Mucosa of descending colon (tissue), 3 donors: ENCODE measurements at regions not wholly inside any gene's neighbourhood (a gene's known extent, or its start where the extent isn't known, plus 50 kb on each side); places are given as distances from the start of the nearest gene placed in this dataset.
A peak's percentile ranks its signal among the peaks of the same experiment; 100 is the strongest.

Experiments used
- ATAC-seq: fragments of 200-7000 bp; cut with Tn5 transposase; one replicate; pipeline ENCODE4 v1.9.1; 2020; ENCODE audit warnings: mild to moderate bottlenecking, moderate library complexity
- DNase-seq, 3 donors: peaks; one replicate each; pipeline ENCODE4 v3.0.0-alpha.2; 2020
- H3K36me3 ChIP-seq: fragments of 200-600 bp; one replicate; pipeline ENCODE4 v1.8.0; 2021; ENCODE audit warnings: low read depth, mild to moderate bottlenecking
- H3K4me1 ChIP-seq: fragments of 200-600 bp; one replicate; pipeline ENCODE4 v1.8.0; 2021; ENCODE audit warnings: low read depth, mild to moderate bottlenecking
- H3K4me3 ChIP-seq: fragments of 200-600 bp; one replicate; pipeline ENCODE4 v1.8.0; 2021; ENCODE audit warnings: mild to moderate bottlenecking
- H3K9me3 ChIP-seq: fragments of 200-600 bp; one replicate; pipeline ENCODE4 v1.8.0; 2021; ENCODE audit warnings: mild to moderate bottlenecking
- CTCF ChIP-seq: fragments of 200-600 bp; IDR thresholded peaks from one replicate; pipeline ENCODE4 v1.8.0; 2022; ENCODE audit warnings: antibody characterized with exemption, mild to moderate bottlenecking
- intact Hi-C, 2 donors: fragments of 100-400 bp; cut with DNase I in 1 of 2; cut with micrococcal nuclease in 1 of 2; formaldehyde crosslinking; loops; one replicate each; pipeline versions ENCODE4 v1.11.0 to v1.11.1; 2022; cut with DNase I, micrococcal nuclease
- donor health status: DM: no; HTN: no; CAD: no; lungs with moderate emphysema.
- donor health status: DM: no; HTN: no; CAD: no.
- donor health status: DM: no; HTN: yes; CAD: no.

DNA sequence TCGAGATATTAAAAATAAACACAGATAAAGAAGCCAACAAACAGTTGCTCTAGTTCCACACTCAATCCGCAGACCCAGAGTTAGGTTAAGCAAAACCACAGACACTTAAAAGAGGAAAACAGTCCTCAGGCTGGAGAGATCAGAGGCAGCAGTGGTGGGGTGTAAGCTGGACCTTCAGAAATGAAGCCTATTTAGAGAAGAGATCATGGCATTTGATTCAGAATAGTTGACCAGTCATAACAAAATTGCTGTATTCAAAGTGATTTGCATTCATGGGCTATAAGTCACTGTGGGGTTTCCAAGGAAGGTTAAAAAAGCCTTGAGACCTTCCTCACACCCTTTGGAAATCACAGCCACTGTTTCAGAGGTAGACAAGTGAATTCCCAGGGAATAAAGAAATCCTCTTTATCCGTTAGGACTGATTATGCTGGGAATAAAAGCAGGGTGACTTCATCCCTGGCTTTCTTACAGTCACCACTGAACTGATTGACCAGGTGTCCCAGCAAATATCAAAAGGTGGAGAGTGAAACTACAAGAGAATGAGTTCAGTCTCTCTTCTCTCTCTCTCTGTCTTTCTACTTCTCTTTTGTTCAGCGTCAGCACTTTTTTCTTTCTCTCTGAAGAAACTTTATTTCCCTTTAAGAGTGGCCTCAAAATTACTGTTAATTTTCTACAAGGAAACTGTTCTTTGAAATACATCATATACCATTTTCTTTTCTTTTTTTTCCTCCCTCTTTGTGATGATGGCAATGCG lies 171.8 kb upstream of the PIK3C3 start:
- intact Hi-C loops, result no loop called here
- DNase-seq (no peak), ATAC-seq (no peak)
- Histone ChIP-seq H3K36me3 (no peaks in the 10 kb centered on the region), H3K4me1 (no peaks in the 10 kb centered on the region), H3K9me3 (no peaks in the 10 kb centered on the region), H3K4me3 (no peak overlapping the region)
- TF ChIP-seq CTCF, result no peak

DNA sequence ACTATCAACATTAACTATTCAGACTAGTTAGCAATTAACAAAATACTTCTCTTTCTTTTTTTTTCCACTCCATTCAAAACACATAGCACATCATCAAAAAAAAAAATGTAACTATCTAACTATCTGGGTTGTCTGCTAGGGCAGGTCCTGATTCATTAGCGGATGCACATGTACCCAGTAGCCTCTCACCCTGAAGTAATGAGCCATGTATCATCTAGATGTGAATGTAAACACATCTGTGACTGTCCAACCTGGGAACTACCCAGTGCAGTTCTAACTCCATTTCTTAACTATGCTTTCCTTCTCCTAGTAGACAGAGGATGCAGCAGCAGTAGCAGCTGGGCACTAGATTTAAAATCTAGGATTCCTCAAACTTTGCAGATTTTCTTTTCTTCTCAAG lies 183.1 kb upstream of the PIK3C3 start:
- no peak for TF ChIP-seq CTCF
- no peak for ATAC-seq
- DNase-seq, result no peak

DNA sequence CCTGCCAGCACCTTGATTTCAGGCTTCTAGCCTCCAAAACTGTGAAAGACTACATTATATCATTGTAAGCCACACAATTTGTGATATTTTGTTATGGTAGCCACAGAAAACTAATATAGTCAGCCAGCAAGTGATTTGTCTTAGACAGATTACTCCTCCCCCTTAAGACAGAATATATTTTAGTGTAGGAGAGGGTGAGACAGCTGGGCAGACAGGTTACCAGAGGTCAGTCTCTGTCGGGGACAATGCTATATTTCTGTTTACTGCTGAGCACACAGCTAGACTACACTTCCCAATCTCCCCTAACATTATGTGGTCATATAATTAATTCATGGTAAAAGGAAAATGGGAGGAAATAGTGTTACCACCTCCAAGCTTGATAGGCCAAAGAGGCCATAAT lies 185.8 kb upstream of the PIK3C3 start:
- TF ChIP-seq CTCF, result no peak
- intact Hi-C loops, result no loop called here
- Histone ChIP-seq H3K4me1 (no peaks in the 10 kb centered on the region), H3K4me3 (no peak overlapping the region), H3K9me3 (no peaks in the 10 kb centered on the region), H3K36me3 (no peaks in the 10 kb centered on the region)
- DNase-seq (no peak), ATAC-seq (no peak)

More for the DNA sequence above, 183.1 kb upstream of the PIK3C3 start:
- no peaks in the 10 kb centered on the region for H3K9me3 ChIP-seq
- H3K36me3 ChIP-seq, result no peaks in the 10 kb centered on the region
- intact Hi-C loops, result no loop called here
- no peak overlapping the region for H3K4me3 ChIP-seq
- H3K4me1 ChIP-seq, result no peaks in the 10 kb centered on the region

DNA sequence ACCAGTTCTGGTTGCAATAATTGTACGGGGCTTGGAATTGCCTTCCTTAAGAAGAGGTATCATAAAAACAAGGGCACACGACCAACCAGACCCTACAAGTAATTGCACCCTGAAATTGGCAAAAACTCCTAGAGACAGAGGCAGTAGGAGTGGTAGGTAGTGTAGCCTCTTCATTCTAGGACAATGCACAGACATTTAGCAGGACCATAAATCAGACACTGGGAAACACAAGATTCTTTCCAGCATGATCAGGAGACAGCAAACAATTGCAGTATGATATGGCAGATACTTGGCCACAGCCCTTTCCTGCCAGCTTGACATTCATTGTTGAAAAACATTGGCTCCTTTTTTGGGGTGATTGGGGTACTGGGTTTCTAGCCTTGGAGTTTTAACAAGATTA lies 186.6 kb upstream of the PIK3C3 start:
- intact Hi-C loops, result no loop called here
- no peak for TF ChIP-seq CTCF
- Histone ChIP-seq H3K36me3 (no peaks in the 10 kb centered on the region), H3K9me3 (no peaks in the 10 kb centered on the region), H3K4me3 (no peak overlapping the region), H3K4me1 (no peaks in the 10 kb centered on the region)
- DNase-seq, result no peak
- ATAC-seq, result no peak

GRCh38 chr18:41767960-41768359 lies 187.1 kb upstream of the PIK3C3 start:
- Histone ChIP-seq H3K4me3 (no peak overlapping the region), H3K9me3 (no peaks in the 10 kb centered on the region), H3K4me1 (no peaks in the 10 kb centered on the region), H3K36me3 (no peaks in the 10 kb centered on the region)
- DNase-seq (peak in 1 of 3 donors; percentile 21), ATAC-seq (no peak)
- intact Hi-C loops, result no loop called here
- TF ChIP-seq CTCF, result no peak

- no peaks in the 10 kb centered on the region for H3K4me1 ChIP-seq
- no peaks in the 10 kb centered on the region for H3K9me3 ChIP-seq
- DNase-seq, result no peak
- no peaks in the 10 kb centered on the region for H3K36me3 ChIP-seq
- H3K4me3 ChIP-seq, result no peak overlapping the region
- no peak for TF ChIP-seq CTCF
- intact Hi-C loops, result no loop called here
- ATAC-seq, result no peak
Measured at GRCh38 chr18:41765460-41765859, 189.6 kb upstream of the PIK3C3 start.
